GM21717 (cell line): ENCODE measurements at regions not wholly inside any gene's neighbourhood (a gene's known extent, or its start where the extent isn't known, plus 50 kb on each side); places are given as distances from the start of the nearest gene placed in this dataset.
"Not testable (repeated sequence)": the region's sequence is repeated elsewhere in the genome, so short reads cannot be mapped to it uniquely, and the experiment has no call there.

Experiments
- ATAC-seq: cut with Tn5 transposase; IDR thresholded peaks from one replicate; pipeline ENCODE4 v1.9.1; 2021; ENCODE audit warnings: mild to moderate bottlenecking, moderate library complexity; ENCODE audit not compliant: unreplicated experiment

- not testable (repeated sequence) for ATAC-seq
Measured at GRCh38 chr12:17116538-17116937, 510.6 kb upstream of the LMO3 start.

DNA sequence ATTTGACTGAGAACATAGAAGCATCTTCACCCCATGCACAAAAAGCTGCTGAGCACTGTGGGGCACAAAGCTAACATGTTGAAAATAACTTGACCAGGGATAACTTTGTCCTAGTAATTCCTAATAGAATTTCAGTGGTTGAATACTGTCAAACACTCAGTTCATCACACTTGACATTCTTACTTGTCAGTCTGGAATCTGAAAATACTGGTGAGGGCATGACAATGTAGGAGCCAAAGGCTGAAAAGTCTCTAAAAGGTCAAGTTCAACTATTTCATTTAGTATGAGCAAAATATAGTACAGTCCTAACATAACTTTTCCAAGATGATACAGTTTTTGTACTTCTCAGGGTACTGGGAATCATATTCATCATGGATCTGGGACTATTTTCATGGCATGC, 504.4 kb upstream of the LMO3 start:
- no peak for ATAC-seq

DNA sequence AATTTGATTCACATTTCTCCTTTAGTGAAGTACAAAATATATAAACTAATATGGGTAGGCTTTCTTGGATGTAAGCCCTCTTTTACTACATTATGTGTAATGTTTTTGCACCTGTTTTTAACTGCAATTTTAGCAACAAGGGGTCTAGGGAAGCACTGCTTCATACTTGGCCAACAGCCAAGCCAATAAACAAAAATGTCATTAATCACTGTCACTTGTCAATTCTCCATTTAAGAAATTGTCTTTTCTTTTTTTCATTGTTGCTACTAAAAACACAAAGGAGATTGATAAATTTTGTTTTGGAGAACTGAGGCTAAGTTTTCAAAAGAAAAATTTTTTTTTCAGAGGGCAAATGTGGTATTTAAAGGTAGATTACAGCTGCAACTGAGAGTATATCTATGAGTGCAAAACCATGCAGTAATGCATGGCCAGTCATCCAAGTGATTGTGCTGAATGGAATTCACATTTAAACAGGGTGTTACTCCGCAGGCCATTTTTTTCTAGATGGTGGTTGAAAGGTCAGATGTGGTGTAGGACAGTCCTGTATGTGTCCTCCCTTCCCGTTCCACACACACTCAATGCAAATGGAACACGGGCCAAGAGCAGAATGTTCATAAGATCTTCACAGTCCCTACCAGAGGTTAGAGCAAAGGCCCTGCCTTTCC, 503.0 kb upstream of the LMO3 start:
- no peak for ATAC-seq

DNA sequence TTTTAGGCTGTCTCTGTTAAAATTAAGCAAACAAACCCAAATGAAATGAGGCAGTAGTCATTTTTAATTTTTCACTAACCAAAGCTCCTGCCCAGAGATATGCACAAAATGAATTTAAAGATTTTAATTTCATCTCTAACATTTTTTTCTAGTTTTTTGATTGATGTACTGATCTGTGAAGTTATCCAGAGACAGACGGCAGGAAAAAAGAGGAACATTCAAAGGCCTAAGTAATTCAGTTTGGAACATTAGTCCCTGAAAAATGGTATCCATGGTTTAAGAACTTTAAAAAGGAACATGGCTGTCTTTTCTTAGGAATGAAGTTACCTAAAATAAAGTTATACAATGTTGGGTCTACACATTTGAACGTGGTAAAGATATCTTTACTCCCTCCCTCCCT, 498.8 kb upstream of the LMO3 start:
- no peak for ATAC-seq

DNA sequence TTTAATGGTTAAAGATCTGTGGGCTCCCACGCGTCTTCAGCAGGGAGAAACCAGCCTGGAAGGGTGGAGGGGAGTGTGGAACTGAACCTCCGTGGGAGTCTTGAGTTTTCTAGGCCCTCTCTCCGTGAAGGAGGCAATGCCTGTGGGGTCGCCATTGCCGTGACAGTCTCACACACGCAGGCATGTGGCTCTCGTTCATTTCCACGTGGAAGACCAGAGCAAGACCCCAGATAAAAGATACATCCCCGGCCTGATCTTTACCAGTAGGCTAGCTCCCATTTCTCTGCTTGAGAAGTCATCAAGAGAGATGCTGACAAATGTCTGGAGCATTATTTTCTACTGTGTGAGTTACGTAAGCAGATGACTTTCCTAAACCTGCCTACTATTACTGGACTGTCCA, 491.7 kb upstream of the LMO3 start:
- no peak for ATAC-seq

GRCh38 chr12:17084831-17085230, 478.9 kb upstream of the LMO3 start:
- no peak for ATAC-seq

- no peak for ATAC-seq
Measured at GRCh38 chr12:17079251-17079909, 473.4 kb upstream of the LMO3 start.

DNA sequence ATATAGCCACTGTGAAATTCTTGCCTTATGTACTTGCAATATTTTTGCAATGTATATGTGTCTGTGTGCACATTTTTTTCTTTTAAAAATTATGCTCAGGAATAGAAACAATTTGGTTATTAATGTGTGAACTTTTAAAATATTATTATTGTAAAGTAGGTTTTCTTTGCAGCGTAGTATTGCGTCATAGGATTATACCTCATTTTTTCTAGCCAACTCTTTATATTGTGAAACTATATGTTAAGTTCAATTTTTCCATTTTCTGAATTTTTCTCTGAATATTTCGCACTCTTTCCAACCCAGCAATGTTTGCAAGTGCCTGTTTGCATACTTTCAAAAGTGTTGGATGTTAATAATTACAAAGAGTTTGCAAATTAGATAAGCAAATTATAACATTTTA, 471.6 kb upstream of the LMO3 start:
- ATAC-seq: no peak

- ATAC-seq: no peak
Measured at GRCh38 chr12:17076811-17077210, 470.8 kb upstream of the LMO3 start.

DNA sequence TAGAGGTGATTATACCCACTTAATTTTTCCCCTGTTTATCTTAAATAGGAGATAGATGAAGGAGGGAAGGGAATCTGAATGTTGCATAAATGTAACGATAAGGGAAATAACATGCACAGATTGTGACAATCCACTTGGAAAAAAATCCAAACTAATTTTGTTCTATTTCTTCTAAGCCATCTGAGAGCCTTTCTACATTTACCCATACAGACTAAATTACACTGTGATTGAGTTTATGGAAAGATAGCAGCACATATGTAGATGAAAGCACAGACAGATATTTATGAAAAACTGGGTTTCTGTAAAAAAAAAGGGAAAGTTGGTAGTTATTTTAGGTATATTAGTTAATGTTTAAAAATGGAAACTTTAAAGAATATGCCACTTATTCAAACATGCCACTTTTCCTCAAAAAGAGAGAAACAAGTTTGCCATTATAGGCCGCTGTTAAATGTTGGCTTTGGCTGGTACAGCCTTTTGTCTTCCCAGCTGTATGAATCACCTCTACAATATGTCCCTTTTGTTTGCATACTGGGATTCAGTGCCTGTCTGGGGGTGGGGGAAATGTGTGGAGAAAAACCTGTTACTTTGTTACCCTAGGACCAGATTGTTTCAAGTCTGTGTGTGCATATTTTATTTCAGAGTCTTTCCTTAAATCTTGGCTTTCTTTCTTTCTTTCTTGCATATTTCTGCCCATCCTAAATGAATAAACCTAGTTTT, 470.2 kb upstream of the LMO3 start:
- ATAC-seq: no peak

- ATAC-seq: no peak
Measured at GRCh38 chr12:17064834-17065233, 458.9 kb upstream of the LMO3 start.

GRCh38 chr12:17062267-17063036, 456.5 kb upstream of the LMO3 start:
- ATAC-seq: no peak

DNA sequence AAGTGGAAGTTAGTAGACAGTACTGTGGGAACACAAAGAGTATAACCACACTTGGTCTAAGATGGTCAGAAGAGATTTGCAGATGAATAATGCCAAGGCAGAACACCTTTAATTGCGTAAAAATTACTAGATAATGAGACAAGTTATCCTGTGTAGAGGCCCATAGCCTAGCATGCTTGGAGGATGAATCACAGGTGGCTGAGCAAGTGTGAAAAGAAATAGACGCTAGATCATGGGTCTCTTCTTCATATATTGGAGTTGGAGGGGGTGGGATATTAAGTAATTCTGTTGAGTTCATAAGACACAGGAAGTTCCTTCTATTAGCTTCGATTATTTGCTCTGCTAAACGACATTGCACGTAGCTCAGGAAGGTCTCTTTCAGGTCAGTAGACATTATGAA, 454.3 kb upstream of the LMO3 start:
- ATAC-seq: no peak

GRCh38 chr12:17056546-17056945, 450.6 kb upstream of the LMO3 start:
- no peak for ATAC-seq

GRCh38 chr12:17038923-17039322, 433.0 kb upstream of the LMO3 start:
- ATAC-seq: no peak

DNA sequence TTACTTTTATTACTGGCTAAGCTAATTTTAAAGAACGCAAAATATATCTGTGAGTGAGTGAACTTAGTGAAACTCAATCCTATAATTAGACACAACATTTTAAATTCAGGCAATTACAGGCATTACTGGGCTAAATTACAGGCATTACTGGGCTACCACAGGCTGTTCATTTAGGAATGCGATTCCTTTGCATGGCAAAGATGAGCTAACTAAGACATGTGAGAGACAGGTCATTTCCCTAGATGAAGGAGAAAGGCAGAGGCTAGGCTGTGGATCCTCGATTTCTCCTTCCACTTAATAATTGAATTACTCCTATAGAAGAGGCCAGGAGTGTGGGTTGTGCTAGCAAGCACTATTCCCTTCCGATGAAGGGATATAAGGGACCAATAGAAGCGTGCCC, 429.4 kb upstream of the LMO3 start:
- no peak for ATAC-seq

GRCh38 chr12:17030338-17030737, 424.4 kb upstream of the LMO3 start:
- ATAC-seq: no peak

DNA sequence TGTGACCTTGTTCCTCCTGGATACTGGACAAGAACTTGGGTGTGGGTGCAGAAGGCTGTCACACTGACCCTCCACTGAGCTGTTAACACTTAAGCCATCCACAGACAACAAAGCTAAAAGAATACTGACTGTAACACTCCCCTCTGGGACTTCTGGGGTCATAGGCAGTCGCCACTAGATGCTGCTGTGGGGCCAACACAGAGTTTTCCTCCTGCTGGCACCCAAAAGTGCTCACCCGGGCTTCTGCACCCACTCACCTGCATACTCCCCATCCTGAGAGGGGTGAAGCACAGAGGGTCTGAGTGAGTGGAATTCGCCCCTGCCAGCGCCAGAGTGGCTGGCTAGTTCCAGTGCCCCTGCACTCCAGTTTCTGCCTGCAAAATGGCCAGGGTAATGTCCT, 422.4 kb upstream of the LMO3 start:
- ATAC-seq: no peak

GRCh38 chr12:17025424-17025823, 419.5 kb upstream of the LMO3 start:
- ATAC-seq: not testable (repeated sequence)

DNA sequence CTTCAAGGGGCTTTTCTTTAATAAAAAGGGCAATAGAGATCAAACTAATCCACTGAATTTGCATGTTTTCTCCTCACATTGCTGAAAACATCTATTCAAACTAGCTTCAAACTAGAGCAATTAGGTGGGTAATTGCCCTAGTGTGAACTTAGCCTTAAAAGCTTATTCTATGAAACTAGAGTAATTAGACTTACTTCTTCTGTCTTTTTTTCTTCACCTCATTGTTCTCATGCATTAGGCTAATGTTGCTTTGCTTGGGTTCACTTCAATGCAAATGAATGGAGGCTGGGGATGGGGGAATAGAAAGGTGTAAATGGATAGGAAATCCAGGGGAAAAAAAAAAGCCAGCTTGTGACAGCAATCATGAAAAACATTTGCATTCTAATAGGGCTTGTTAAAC, 414.8 kb upstream of the LMO3 start:
- ATAC-seq: no peak

GRCh38 chr12:17017402-17017801, 411.4 kb upstream of the LMO3 start:
- no peak for ATAC-seq
